A549 (cell line): ENCODE measurements at regions not wholly inside any gene's neighbourhood (a gene's known extent, or its start where the extent isn't known, plus 50 kb on each side); places are given as distances from the start of the nearest gene placed in this dataset.

Experiments
- ATAC-seq, 2 experiments: fragments of 200-7000 bp in 1 of 2; fragments of >200 bp in 1 of 2; cut with Nextera tagmentation in 1 of 2; cut with Tn5 transposase in 1 of 2; 3 replicates each; pipeline versions ENCODE4 v1.8.0 to v1.9.1; 2018 to 2020; ENCODE audit warnings: mild to moderate bottlenecking in 1 of 2, moderate library complexity in 1 of 2
- CTCF ChIA-PET: fragments of 300-600 bp; sonication (Branson Sonifier 250); formaldehyde crosslinking; extraction: SDS; loops from one replicate; lab custom pipeline; 2021; ENCODE audit warnings: antibody characterized with exemption, inconsistent platforms; lab: Yijun Ruan, JAX
- POLR2A ChIA-PET: fragments of 350-600 bp; formaldehyde crosslinking; extraction: SDS; loops from one replicate; lab custom pipeline; 2021; ENCODE audit warnings: antibody characterized with exemption, inconsistent platforms; lab: Yijun Ruan, JAX
- DNase-seq, 2 experiments: peaks; one replicate each; pipeline versions ENCODE4 v3.0.0 to v3.0.0-alpha.2; 2011 to 2016; ENCODE audit warnings: low read depth in 1 of 2, low spot score in 1 of 2
- FAIRE-seq: peaks from 2 replicates; lab custom pipeline; 2011; peaks lifted over from hg19 to GRCh38; lab: Jason Lieb, UNC
- H3K27ac ChIP-seq, 2 experiments: fragments of >200 bp; sonication (Bioruptor Twin); formaldehyde crosslinking; 3 replicates each; pipeline ENCODE4 v1.5.1; 2016 to 2017
- H3K4me1 ChIP-seq: fragments of >200 bp; sonication (Bioruptor Twin); formaldehyde crosslinking; 3 replicates; pipeline ENCODE4 v1.6.1; 2016
- H3K4me2 ChIP-seq: fragments of >200 bp; sonication (Bioruptor Twin); formaldehyde crosslinking; 3 replicates; pipeline ENCODE4 v1.6.1; 2016
- H3K4me3 ChIP-seq: fragments of >200 bp; sonication (Bioruptor Twin); formaldehyde crosslinking; 3 replicates; pipeline ENCODE4 v1.5.1; 2016
- H3K9me3 ChIP-seq: fragments of >200 bp; sonication (Bioruptor Twin); formaldehyde crosslinking; 3 replicates; pipeline ENCODE4 v1.6.1; 2016
- ATOH8 ChIP-seq: fragments of 250-450 bp; sonication (Bioruptor Pico); IDR thresholded peaks from 2 replicates; pipeline ENCODE4 v1.5.0; 2020; ENCODE audit warnings: low read depth, mild to moderate bottlenecking, moderate library complexity
- CTCF ChIP-seq: fragments of >200 bp; sonication (Bioruptor Twin); formaldehyde crosslinking; IDR thresholded peaks from 3 replicates; pipeline ENCODE4 v1.5.1; 2016
- EHF ChIP-seq: fragments of 250-450 bp; sonication (Bioruptor Pico); IDR thresholded peaks from 2 replicates; pipeline ENCODE4 v1.5.0; 2020; ENCODE audit warnings: mild to moderate bottlenecking
- EP300 ChIP-seq, 2 experiments: fragments of >200 bp; sonication (Bioruptor Twin); formaldehyde crosslinking; IDR thresholded peaks; 2 replicates in 1 of 2; 3 replicates in 1 of 2; pipeline ENCODE4 v1.6.1; 2016 to 2017
- FOSB ChIP-seq: fragments of 250-450 bp; sonication (Bioruptor Pico); IDR thresholded peaks from 2 replicates; pipeline ENCODE4 v1.5.0; 2020; ENCODE audit warnings: mild to moderate bottlenecking, moderate library complexity
- FOXS1 ChIP-seq: fragments of 250-450 bp; sonication (Bioruptor Pico); IDR thresholded peaks from 2 replicates; pipeline ENCODE4 v1.5.0; 2020; ENCODE audit warnings: mild to moderate bottlenecking, moderate library complexity
- GATA3 ChIP-seq: IDR thresholded peaks from 2 replicates; pipeline ENCODE4 v1.6.1; 2012; ENCODE audit warnings: borderline replicate concordance
- HOXB13 ChIP-seq: fragments of 250-450 bp; sonication (Bioruptor Pico); IDR thresholded peaks from 2 replicates; pipeline ENCODE4 v1.5.0; 2020; ENCODE audit warnings: low read depth, mild to moderate bottlenecking, moderate library complexity
- KDM5A ChIP-seq: fragments of 200-600 bp; sonication (generic); IDR thresholded peaks from 2 replicates; pipeline ENCODE4 v1.6.1; 2016; ENCODE audit warnings: antibody characterized with exemption, mild to moderate bottlenecking
- MAFK ChIP-seq: fragments of 450-650 bp; IDR thresholded peaks from 2 replicates; pipeline ENCODE4 v1.6.1; 2014; ENCODE audit not compliant: partially characterized antibody
- MYC ChIP-seq: IDR thresholded peaks from 2 replicates; pipeline ENCODE4 v1.6.1; 2012; ENCODE audit warnings: mild to moderate bottlenecking, inconsistent platforms, low read length, improper control_type of control experiment, borderline replicate concordance
- NPAS2 ChIP-seq: fragments of 250-450 bp; sonication (Bioruptor Pico); IDR thresholded peaks from 2 replicates; pipeline ENCODE4 v1.8.0; 2022; ENCODE audit warnings: mild to moderate bottlenecking, moderate library complexity, borderline replicate concordance
- NR3C1 ChIP-seq: fragments of >200 bp; sonication (Bioruptor Twin); formaldehyde crosslinking; IDR thresholded peaks from 3 replicates; pipeline ENCODE4 v1.6.1; 2017
- PBX3 ChIP-seq: IDR thresholded peaks from 2 replicates; pipeline ENCODE4 v1.6.1; 2012
- RAD21 ChIP-seq, 2 experiments: fragments of >200 bp in 1 of 2; sonication (Bioruptor Twin) in 1 of 2; formaldehyde crosslinking in 1 of 2; IDR thresholded peaks in 1 of 2; conservative IDR thresholded peaks in 1 of 2; 2 replicates in 1 of 2; 3 replicates in 1 of 2; pipeline ENCODE4 v1.6.1; 2012 to 2018; ENCODE audit warnings: inconsistent platforms in 1 of 2
- RCOR1 ChIP-seq: fragments of 150-350 bp; IDR thresholded peaks from 2 replicates; pipeline ENCODE4 v1.6.1; 2014; ENCODE audit warnings: antibody characterized with exemption, low read length, low read depth
- RNF2 ChIP-seq: fragments of 200-600 bp; sonication (generic); IDR thresholded peaks from 2 replicates; pipeline ENCODE4 v1.6.1; 2016; ENCODE audit warnings: low read depth, mild to moderate bottlenecking, antibody characterized with exemption, moderate library complexity, borderline replicate concordance
- SREBF2 ChIP-seq: fragments of 450-650 bp; IDR thresholded peaks from 2 replicates; pipeline ENCODE4 v1.6.1; 2014; ENCODE audit warnings: mild to moderate bottlenecking, moderate library complexity
- USF2 ChIP-seq: fragments of 450-650 bp; IDR thresholded peaks from 2 replicates; pipeline ENCODE4 v1.6.1; 2014; ENCODE audit warnings: antibody characterized with exemption
- ZSCAN20 ChIP-seq: fragments of 250-450 bp; sonication (Bioruptor Pico); IDR thresholded peaks from 2 replicates; pipeline ENCODE4 v1.8.0; 2022; ENCODE audit warnings: mild to moderate bottlenecking, moderate library complexity
- WGBS: methylation state at CpG from one replicate; pipeline ENCODE4 v1.1.6; 2017; ENCODE audit errors: missing lambda C conversion rate; 5-methylcytosine and 5-hydroxymethylcytosine counted together

GRCh38 chr13:111047326-111047725 is 67.8 kb upstream of the ARHGEF7 start:
- no peaks in the 10 kb centered on the region for H3K9me3 ChIP-seq
- 44% methylated on average over 5 of the region's 5 CpGs for WGBS
- no peak overlapping the region for H3K4me3 ChIP-seq
- ChIA-PET POLR2A (no interaction called here), CTCF (interaction anchor here (0.6 to 3.0 kb wide), 4 partner anchors 14 to 295 kb away, joined by 3 to 11 read pairs (median 6); partner anchors contain the start of gene ANKRD10)
- FAIRE-seq (no peak), ATAC-seq (no peak), DNase-seq (no peak)
- no peaks in the 10 kb centered on the region for H3K4me1 ChIP-seq
- H3K27ac ChIP-seq = no peak overlapping the region
- no peak overlapping the region for H3K4me2 ChIP-seq
- TF ChIP-seq RCOR1 (no peak), MYC (no peak), NPAS2 (CRISPR knock-in tag) (no peak), RAD21 (conservative IDR thresholded peaks at IDR 0.05 in 1 of 2, IDR thresholded peaks at IDR 0.05 in 1 of 2) (no peak), SREBF2 (no peak), NR3C1 (no peak), CTCF (no peak), HOXB13 (CRISPR knock-in tag) (no peak), PBX3 (no peak), EP300 (IDR thresholded peaks at IDR 0.05) (no peak), USF2 (no peak), FOSB (no peak), FOXS1 (CRISPR knock-in tag) (no peak)

- ATAC-seq (no peak), DNase-seq (no peak), FAIRE-seq (no peak)
- Histone ChIP-seq H3K4me2 (no peak overlapping the region), H3K4me1 (no peaks in the 10 kb centered on the region), H3K9me3 (no peaks in the 10 kb centered on the region), H3K27ac (no peak overlapping the region), H3K4me3 (no peak overlapping the region)
- POLR2A ChIA-PET = no interaction called here
- CTCF ChIA-PET = interaction anchor here (1.6 kb wide), 1 partner anchor 14 kb away, joined by 7 read pairs; no protein-coding TSS in a partner anchor
- no peak for TF ChIP-seq FOSB
- TF ChIP-seq KDM5A = no peak
- TF ChIP-seq GATA3 = no peak
- WGBS = 64% methylated on average over 7 of the region's 9 CpGs
Observed at GRCh38 chr13:111046590-111047141, 68.4 kb upstream of the ARHGEF7 start.

GRCh38 chr13:111045170-111045569 is 69.9 kb upstream of the ARHGEF7 start:
- TF ChIP-seq RNF2 (no peak), ATOH8 (CRISPR knock-in tag) (no peak), MYC (no peak), EHF (CRISPR knock-in tag) (no peak), ZSCAN20 (CRISPR knock-in tag) (no peak), MAFK (no peak)
- TF ChIP-seq, all 56 proteins: peak for 0
- no peak overlapping the region for H3K27ac ChIP-seq
- 51% methylated on average over 3 of the region's 10 CpGs for WGBS
- FAIRE-seq (no peak), DNase-seq (no peak), ATAC-seq (no peak)
- H3K4me1 ChIP-seq = no peaks in the 10 kb centered on the region
- ChIA-PET POLR2A (no interaction called here), CTCF (no interaction called here)
- no peak overlapping the region for H3K4me2 ChIP-seq
- no peak overlapping the region for H3K4me3 ChIP-seq
- no peaks in the 10 kb centered on the region for H3K9me3 ChIP-seq
